MCF 10A (cell line): ENCODE measurements at regions not wholly inside any gene's neighbourhood (a gene's known extent, or its start where the extent isn't known, plus 50 kb on each side); places are given as distances from the start of the nearest gene placed in this dataset.
"Not testable (repeated sequence)": the region's sequence is repeated elsewhere in the genome, so short reads cannot be mapped to it uniquely, and the experiment has no call there.

Source experiments
- BruUV-seq: library from RNA; stranded (reverse); fragments of 400-500 nt; replicated peaks from 2 replicates; lab custom pipeline; 2021; lab: Mats Ljungman, UMichigan
- CTCF ChIA-PET: fragments of 300-600 bp; sonication (Branson Sonifier 250); formaldehyde crosslinking; extraction: SDS; loops from one replicate; lab custom pipeline; 2021; ENCODE audit warnings: antibody characterized with exemption, inconsistent platforms; lab: Yijun Ruan, JAX
- POLR2A ChIA-PET: fragments of 300-600, 350-650 bp; sonication (Branson Sonifier 250); formaldehyde crosslinking; extraction: SDS; loops from one replicate; lab custom pipeline; 2020; ENCODE audit warnings: antibody characterized with exemption, inconsistent platforms; lab: Yijun Ruan, JAX
- DNase-seq: peaks from one replicate; pipeline ENCODE4 v3.0.0-alpha.2; 2018; ENCODE audit not compliant: unreplicated experiment
- H3K27ac Mint-ChIP-seq: one replicate; pipeline ENCODE4 v1.8.0; 2022; ENCODE audit warnings: mild to moderate bottlenecking, low read depth, mixed read lengths; ENCODE audit not compliant: unreplicated experiment
- H3K27me3 Mint-ChIP-seq: one replicate; pipeline ENCODE4 v1.8.0; 2022; ENCODE audit warnings: mixed read lengths; ENCODE audit not compliant: insufficient read depth, unreplicated experiment
- H3K36me3 Mint-ChIP-seq: one replicate; pipeline ENCODE4 v1.8.0; 2022; ENCODE audit warnings: mild to moderate bottlenecking, moderate library complexity, mixed read lengths; ENCODE audit not compliant: insufficient read depth, unreplicated experiment
- H3K4me1 Mint-ChIP-seq: one replicate; pipeline ENCODE4 v1.8.0; 2022; ENCODE audit warnings: mixed read lengths; ENCODE audit not compliant: insufficient read depth, unreplicated experiment
- H3K4me3 Mint-ChIP-seq: one replicate; pipeline ENCODE4 v1.8.0; 2022; ENCODE audit warnings: mild to moderate bottlenecking, moderate library complexity, mixed read lengths; ENCODE audit not compliant: unreplicated experiment
- H3K9me3 Mint-ChIP-seq: one replicate; pipeline ENCODE4 v1.8.0; 2022; ENCODE audit warnings: mixed read lengths; ENCODE audit not compliant: unreplicated experiment
- intact Hi-C: fragments of 100-400 bp; cut with micrococcal nuclease; formaldehyde crosslinking; loops from 2 replicates; pipeline ENCODE4 v1.14.1; 2022

DNA sequence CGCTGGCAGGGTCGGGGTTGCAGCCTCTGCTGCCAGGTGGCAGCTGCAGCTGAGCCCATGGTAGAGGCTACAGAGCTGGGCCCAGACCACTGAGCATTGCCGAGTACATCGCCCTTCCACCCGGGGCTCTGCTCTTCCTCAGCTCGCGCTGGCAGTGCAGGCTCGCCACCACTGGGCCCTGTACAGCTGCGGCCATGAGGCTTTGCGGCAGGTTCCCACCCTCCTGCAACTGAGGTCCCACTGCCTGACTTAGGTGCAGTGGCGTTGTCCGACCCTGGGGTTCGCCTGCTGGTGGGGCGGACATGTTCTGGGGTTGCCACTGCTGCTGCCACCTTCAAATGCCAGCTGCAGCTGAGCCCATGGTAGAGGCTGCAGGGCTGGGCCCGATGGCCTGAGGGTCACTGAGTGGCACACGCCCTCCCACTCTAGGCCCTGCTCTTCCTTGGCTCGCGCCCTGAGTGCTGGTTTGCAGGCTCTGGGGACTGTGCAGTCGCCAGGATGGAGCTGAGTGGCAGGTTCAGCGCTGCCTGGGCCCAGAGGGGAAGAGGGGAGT lies 359.8 kb downstream of the FOXD4L6 start:
- H3K27ac Mint-ChIP-seq, POLR2A ChIA-PET, H3K4me1 Mint-ChIP-seq, DNase-seq, H3K4me3 Mint-ChIP-seq, H3K9me3 Mint-ChIP-seq, CTCF ChIA-PET, H3K27me3 Mint-ChIP-seq, BruUV-seq, intact Hi-C loops, H3K36me3 Mint-ChIP-seq: not testable (repeated sequence)

DNA sequence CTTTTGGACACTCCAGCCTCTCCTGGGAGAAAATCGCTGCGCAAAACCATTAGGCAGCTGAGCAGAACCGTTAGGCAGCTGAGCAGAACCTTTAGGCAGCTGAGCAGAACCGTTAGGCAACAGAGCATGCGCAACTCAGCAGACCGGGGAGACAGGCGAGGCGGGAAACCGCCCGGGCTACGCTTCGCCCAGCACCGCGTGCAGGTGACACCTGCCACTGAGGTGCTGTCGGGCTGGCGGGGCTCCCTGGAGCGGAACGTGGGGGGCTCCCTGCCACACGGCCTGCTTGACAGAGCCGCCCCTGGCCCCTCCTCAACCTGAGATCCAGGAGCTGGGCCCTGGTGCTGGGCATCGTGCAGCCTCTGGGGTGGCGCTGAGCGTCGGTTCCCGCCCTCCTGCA lies 360.3 kb downstream of the FOXD4L6 start:
- H3K4me3 Mint-ChIP-seq, H3K4me1 Mint-ChIP-seq, CTCF ChIA-PET, BruUV-seq, H3K36me3 Mint-ChIP-seq, DNase-seq, H3K27me3 Mint-ChIP-seq, intact Hi-C loops, H3K9me3 Mint-ChIP-seq, H3K27ac Mint-ChIP-seq, POLR2A ChIA-PET: not testable (repeated sequence)

DNA sequence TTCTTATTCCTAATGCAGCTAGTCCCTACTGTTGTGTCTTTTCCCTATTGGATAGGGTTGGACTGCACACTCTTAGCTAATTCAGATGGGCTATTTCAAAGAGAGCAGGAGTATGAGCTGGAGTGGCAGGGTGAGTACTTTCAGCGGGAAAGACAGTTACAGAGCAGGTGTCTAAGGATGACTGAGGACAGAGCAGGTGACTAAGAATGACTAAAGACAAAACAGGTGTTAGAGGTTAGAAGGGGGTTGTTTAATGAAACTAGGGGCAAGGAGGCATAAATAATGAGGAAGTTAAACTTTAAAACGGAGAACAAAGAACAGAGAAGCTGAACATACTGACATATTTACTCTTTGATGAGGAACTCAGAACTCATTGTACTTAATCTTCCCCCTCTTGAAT lies 373.5 kb downstream of the FOXD4L6 start:
- H3K4me1 Mint-ChIP-seq, H3K27ac Mint-ChIP-seq, H3K36me3 Mint-ChIP-seq, intact Hi-C loops, H3K4me3 Mint-ChIP-seq, POLR2A ChIA-PET, H3K9me3 Mint-ChIP-seq, BruUV-seq, H3K27me3 Mint-ChIP-seq, DNase-seq: not testable (repeated sequence)
- CTCF ChIA-PET, result interaction anchor here (0.6 kb wide), 1 partner anchor 548 kb away, joined by 3 read pairs; no protein-coding TSS in a partner anchor

DNA sequence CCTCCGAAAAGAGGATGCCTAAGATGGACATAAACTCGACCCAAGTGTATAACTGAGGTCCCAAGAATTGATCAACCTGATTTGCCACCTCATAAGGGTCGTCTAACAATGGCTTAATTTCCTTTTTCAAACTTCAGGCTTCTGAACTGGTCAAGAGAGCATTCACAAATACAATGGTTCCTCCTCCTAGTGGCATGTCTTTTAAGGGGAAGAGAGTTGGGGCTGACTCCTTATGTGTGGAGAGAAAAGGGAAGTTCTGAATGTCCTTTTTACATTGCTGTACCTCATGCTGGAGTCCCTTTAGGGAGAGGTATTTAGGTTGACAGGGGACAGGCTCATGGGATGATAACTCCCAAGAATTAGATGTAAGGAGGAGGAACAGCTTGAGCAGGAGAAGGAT lies 375.2 kb downstream of the FOXD4L6 start:
- BruUV-seq, H3K36me3 Mint-ChIP-seq, intact Hi-C loops: not testable (repeated sequence)

DNA sequence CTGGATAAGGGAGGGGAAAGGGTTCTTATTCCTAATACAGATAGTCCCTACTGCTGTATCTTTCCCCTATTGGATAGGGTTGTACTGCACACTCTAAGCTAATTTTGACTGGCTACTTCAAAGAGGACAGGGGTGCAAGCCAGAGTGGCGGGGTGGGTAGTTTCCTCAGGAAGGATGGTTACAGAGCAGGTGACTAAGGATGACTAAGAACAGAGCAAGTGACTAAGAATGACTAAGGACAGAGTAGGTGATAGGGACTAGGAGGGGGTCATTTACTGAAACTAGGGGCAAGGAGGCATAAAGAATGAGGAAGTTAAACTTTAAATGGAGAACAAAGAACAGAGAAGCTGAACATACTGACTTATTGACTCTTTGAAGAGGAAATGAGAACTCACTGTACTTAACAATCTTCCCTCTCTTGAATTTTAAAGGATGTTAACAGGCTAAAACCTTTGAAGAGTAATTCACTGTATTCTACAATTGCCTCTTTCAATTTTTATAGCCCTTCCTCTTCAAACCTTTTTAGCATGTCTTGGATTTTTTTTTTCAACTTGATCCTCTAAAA lies 381.5 kb downstream of the FOXD4L6 start:
- not testable (repeated sequence) for H3K9me3 Mint-ChIP-seq

More for the DNA sequence above, 375.2 kb downstream of the FOXD4L6 start:
- H3K9me3 Mint-ChIP-seq, H3K4me1 Mint-ChIP-seq, CTCF ChIA-PET, H3K27me3 Mint-ChIP-seq, POLR2A ChIA-PET, H3K27ac Mint-ChIP-seq, H3K4me3 Mint-ChIP-seq, DNase-seq: not testable (repeated sequence)

More for the DNA sequence above, 381.5 kb downstream of the FOXD4L6 start:
- H3K36me3 Mint-ChIP-seq, intact Hi-C loops, H3K27ac Mint-ChIP-seq, DNase-seq, H3K27me3 Mint-ChIP-seq, H3K4me1 Mint-ChIP-seq, CTCF ChIA-PET, H3K4me3 Mint-ChIP-seq, BruUV-seq, POLR2A ChIA-PET: not testable (repeated sequence)
